ENCODE measurements at regions not wholly inside any gene's neighbourhood (a gene's known extent, or its start where the extent isn't known, plus 50 kb on each side); places are given as distances from the start of the nearest gene placed in this dataset.

- TF ChIP-seq CTCF (IDR thresholded peaks at IDR 0.05; ENCODE audit: low read length), result no peak
- no peak for TF ChIP-seq EZH2 (optimal IDR thresholded peaks at IDR 0.05; ENCODE audit: low read depth, low read length)
- TF ChIP-seq EZH2phosphoT487 (IDR thresholded peaks at IDR 0.05; ENCODE audit: low read length), result no peak
These were observed 151.8 kb downstream of the LHFPL1 start for GRCh38 chrX:112527903-112528302.
